ENCODE measurements at regions not wholly inside any gene's neighbourhood (a gene's known extent, or its start where the extent isn't known, plus 50 kb on each side); places are given as distances from the start of the nearest gene placed in this dataset.
"Not testable (repeated sequence)": the region's sequence is repeated elsewhere in the genome, so short reads cannot be mapped to it uniquely, and the experiment has no call there.

DNA sequence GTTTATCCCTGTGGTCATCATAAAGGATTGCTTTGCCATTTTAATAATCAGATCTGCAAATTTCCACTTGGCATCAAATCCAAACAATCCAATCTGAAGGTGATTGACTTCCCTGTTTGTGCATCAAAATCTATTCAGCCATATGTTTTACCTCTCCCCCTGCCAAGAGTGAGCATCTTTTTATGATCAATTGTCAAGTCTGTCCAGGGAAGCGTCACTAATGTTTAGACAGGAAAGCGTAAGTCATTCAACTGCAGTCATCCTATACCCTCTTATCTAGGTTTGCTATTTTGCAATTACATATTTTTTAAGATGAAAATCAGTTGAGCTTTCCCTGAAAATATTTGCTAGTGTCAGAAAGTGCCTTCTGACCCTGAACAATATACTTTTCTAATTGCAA lies 1224.1 kb upstream of the SEL1L start:
- no peak for DNase-seq

DNA sequence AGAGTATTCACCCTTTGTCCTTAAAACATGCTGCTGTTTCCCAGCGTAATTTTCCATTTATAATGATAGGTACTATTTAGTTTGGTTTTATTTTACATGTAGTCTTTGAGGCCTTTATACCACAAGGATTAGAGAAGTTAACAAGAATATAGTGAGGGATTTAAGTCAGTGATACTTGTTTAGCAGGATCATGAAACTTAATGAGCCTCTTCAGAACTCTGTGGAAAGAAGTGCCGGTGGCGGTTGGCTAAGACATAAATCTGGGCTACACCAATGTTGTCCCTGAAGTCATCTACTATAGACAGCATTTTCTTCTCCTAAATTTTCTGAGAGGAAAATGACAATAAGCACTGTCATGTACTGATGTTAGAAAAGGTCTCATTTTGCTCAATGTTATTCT lies 1226.0 kb upstream of the SEL1L start:
- no peak for DNase-seq

DNA sequence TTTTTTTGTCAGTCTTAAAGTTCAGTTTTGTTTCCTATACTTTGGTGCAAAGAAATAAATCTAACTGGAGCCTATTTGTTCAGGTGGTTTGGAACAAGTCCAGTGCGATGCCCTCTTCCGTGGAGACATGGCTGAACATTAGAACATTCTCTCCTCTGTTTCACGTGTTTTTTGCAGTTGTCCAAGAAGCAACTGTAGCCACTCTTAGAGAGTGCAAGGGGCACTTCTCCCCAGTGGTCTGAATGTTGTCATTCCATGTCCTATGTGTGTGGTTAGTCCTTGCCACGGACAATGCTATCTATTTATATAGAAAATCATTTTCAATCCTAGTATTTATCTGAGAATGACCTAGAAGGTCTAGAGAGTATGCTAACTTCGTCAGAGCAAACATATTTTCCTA lies 1232.5 kb upstream of the SEL1L start:
- DNase-seq = no peak

DNA sequence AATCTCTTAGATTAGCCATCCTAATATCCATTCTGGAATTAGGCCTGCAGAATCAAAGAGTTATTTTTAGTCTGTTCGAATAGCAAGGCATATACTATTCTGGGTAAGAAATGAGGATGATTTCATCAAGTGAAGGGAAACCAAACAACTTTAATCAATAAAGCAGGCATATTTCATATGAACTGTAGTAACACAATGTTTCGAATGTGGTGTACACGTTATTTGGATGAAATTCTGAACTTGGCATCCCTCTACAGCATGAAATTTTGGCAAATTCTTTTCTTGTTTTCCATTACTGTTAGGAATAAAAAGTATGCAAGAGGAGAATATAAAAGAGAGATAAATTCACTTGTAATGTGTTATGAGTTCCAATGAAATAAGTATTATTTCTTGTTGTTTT lies 1233.3 kb upstream of the SEL1L start:
- DNase-seq = no peak

DNA sequence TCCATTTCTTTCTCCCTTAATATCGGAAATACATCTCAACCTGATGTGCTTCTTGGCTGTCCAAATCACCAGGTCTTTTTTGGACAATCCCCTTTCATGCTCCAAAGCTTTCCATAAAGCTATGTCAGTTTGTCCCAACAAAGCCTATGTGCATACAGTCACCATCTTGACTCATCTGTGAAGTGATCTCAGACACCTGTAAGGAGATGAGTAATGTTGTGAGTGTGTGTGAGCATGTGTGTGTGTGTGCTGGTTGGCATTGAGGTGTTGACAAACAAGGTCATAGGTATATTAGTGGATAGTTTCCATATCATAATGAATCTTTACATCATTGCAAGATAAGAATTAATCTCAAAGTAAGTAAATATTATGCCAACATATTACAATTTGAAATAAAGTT lies 1243.3 kb upstream of the SEL1L start:
- DNase-seq = no peak

DNA sequence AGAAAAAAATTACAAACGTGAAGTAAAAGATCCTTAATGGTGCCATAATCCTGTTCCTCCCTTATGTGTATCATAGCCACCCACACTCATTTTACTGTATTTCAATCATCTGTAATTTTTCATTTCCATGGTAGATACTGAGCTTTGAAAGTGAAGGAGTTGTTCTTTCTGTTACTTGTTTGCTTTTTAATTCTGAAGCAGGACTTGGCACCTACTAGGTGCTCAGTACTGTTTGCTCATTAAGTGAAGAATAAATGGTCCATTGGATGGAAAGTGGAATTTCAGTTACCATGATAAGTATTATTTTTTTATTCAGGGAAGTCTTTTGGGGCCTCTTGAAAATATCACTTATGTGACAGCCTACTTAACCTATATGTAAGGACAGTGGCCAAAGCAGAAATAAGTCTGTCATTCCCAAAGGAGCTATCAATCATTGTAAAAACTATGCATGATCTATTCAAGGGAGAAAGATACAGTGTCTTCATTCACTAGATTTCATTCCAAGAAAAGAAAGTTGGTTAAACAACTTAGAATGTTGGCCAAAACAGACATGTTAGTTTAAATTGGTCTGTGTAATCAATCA lies 1244.4 kb upstream of the SEL1L start:
- no peak for DNase-seq

DNA sequence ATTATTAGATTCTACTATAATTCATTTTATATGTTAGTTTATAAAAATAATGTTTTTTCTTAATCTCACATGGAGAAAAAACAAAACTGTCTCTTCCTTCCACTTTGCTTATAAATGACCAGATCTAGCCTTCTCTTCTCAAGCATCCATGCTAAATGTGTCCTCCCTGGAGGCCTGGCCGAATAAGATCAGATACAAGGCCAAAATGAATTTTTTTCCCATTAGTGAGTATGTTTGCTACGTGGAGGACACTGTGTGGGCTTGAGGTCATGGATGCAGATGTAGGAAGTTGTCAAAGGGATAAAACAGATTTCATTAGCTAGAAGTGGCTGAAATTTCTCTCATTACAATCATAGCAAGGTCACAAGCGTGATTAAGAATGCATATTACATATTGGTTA lies 1244.9 kb upstream of the SEL1L start:
- DNase-seq = no peak

DNA sequence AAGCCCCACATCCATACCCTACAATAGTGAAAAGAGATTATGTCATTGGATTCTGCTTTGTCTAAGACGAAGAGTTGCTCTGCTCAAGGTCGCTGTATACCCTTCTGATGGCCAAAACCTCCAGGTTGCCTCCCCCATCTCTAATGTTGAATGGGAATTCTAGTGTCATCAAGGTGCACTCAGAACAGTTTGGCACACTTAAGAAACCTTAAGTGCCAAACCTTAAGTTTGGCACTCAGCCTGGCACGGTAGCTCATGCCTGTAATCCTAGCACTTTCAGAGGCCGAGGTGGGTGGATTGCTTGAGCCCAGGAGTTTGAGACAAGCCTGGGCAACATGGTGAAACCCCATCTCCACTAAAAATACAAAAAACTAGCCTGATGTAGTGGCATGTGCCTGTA lies 1245.6 kb upstream of the SEL1L start:
- DNase-seq = no peak

DNA sequence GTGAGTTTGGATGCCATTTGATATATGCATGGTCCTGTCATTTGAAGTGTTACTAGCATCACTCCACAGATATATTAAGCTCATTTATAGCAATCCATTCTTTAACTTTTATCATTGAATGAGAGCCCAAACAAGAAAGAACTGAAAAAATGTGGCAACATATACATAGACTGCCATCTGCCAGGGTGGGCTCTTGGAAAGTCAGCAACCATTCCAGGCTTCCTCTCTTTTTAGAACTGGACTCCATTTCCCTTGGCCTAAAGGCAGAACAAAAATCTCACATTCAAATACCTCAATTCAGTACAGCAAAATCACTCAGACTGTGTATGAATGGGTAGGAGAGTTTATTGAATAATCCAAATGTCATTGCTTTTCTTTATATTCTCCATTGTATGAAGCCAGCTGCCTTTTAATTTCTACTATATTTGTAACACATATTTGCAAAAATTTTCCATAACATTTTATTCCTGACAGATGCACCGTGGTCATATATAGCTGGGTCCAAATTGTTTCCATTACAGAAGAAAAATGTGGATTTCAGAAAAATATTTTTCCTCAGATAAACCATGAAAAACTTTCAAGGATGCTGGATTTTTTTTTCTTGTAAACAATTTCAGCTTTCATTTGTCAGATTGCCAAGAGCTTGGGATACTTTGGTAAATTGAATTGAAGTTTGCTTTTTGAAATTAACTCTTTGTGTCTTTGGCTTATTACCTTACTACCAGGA lies 1252.3 kb upstream of the SEL1L start:
- no peak for DNase-seq

DNA sequence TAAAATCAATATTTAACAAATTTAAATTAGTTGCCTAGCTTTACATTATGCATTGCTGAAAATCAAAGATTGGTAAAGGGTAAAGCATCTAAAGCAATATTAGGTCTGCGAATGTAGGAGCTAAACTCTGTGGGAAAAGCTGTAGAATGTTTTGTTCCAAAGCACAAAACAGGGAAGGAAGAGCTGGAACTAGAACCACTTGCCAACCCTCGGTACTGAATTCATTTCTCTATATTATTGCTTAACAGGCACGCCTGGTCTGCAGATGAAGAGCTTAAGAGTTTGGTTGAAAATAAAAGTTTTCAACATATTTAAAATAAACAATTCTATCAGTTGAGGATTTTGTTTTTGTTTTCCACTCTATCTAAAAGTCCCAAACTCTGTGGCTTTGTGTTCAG lies 1252.8 kb upstream of the SEL1L start:
- no peak for DNase-seq

DNA sequence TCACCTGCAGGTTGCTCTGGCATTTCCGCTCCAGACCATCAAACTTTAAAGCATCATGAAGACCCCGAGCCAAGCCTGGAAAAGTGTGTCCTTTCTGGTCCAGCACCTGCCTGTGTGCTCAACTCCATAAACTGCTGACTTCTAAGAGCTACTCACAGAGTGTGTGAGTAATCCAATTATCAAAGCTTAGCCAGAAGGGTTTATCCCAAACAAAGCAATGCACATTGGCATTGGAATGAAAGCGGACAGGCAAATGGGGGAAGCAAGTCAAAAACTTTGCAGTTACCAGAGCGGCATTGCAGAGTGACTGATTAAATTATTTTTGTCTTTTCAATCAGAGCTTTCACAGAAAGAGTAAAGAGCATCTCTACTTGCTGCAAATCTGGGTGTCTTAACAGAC lies 1262.4 kb upstream of the SEL1L start:
- DNase-seq = no peak

DNA sequence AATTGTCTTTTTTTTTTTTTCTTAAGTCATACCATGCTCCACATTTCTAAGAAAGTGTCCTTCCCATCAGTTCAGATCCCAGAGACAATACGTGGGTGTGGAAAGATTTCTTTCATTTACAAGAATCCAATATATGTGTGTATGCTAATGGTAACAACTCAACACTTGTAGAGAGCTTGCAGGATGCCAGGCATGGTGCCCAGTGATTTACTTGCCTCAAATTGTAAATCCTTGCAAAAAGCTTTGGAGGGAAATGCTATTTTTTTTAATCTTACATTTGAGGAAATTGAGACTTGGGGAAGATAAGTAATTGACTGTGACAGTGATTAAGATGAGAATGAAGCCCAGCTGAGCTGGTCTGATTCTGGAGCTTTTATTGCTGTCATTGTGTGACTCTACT lies 1264.6 kb upstream of the SEL1L start:
- DNase-seq = no peak

DNA sequence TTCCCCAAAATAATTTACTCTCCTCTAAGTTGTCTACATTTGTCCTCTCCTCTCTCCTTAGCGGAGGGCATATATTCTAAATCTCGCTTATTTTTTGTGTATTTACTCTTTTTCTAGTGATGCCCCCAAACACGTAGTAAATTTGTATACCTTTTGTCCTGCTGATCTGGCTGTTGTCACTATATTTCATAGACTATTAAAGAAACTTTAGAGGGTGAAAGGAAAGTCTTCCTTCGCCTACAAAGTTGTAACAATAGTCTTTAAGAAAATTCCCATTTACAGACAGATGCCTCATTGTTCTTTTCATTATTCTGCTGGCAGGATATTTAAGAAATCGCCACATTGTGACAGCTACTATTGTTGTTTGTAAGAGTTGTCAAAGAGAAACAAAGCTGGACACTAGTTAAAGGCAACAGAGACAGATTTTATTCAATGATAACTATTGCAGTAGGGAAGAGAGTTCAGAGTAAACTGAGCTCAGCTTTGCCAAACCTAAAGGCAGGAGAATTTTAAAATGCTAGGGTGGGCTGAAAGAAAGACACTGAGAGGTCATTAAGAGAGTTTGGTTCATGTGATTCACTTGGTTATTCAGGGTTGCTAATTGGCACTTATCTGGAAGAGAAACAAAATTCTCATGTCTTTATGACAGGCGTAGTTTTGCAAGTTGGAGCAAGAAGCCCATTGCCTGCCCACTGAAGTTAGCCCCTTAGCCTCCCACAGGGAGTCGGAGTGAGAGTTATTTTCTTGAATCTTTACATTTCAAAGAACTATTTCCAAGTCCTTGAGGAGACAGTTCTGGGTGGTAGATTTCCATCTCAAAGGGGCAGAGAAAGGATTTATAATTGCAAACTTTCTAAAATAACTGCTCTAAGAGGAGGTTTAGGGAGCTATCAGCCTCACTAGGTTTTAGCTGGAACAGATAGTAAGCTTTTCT lies 1272.5 kb upstream of the SEL1L start:
- no peak for DNase-seq

DNA sequence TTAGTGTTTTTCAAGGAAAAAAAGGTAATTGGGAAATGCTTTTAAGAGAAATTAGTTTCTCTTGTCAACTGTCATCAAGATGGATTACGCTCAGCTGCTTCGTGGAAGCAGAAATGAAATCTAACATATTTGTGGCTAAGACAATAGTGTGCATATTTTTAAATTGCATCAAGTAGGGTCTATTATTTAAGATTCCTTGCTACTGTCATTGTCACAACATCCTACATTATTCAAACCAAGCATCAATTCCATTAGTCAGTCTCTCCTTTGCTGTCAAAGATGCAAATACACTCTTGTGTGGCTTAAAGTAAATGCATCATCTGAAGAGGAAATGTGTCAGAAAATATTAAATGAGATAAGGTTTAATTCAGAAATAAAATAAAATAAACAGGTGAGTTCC lies 1277.6 kb upstream of the SEL1L start:
- DNase-seq = no peak

DNA sequence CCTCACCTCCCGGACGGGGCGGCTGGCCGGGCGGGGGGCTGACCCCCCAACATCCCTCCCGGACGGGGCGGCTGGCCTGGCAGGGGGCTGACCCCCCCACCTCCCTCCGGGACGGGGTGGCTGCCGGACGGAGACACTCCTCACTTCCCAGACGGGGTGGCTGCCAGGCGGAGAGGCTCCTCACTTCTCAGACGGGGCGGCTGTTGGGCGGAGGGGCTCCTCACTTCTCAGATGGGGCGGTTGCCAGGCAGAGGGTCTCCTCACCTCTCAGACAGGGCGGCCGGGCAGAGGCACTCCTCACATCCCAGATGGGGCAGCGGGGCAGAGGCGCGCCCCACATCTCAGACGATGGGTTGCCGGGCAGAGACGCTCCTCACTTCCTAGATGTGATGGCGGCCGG lies 1280.7 kb upstream of the SEL1L start:
- DNase-seq = not testable (repeated sequence)

DNA sequence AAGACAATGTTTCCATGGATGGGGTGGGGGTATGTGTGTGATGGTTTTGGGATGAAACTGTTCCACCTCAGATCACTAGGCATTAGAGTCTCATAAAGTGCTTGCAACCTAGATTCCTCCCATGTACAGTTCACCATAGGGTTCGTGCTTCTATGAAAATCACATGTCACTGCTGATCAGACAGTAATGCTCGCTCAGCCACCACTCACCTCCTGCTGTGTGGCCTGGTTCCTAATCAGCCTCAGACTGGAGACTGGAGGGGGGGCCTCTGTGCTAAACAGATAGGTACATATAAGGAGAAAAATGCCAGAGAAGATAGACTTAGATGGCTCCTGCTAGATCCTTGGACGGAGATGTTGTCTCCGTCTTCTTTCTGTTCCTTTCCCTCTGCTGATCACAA lies 1296.9 kb upstream of the SEL1L start:
- no peak for DNase-seq

DNA sequence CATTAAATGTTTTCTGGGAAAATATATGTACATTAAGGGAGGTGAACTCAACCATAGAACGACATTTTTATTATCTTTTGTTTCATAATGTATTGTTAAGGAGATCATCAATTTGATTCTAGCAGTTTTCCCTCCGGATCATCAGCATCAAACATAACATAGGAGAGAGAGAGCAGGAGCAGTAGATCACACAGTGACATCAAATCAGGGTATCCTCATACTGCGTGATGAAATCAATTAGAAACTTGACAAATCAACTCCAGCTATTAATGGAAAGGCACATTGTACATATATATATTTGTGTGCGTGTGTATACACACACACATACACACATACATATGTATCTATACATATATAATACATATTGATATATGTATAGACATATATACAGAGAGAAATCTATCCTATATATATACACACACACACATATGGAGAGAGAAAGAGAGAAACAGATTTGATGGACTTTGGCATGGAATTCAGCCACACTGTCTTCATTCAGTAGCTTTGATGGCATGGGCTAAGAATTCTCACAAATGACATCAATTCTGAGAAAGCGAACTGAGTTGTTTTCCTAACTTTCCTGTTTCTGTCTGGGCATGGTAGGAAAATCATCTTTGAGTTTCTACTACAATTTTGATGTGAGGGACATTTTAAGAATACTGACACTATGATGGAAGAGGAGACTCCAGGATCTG lies 1302.8 kb upstream of the SEL1L start:
- no peak for DNase-seq

DNA sequence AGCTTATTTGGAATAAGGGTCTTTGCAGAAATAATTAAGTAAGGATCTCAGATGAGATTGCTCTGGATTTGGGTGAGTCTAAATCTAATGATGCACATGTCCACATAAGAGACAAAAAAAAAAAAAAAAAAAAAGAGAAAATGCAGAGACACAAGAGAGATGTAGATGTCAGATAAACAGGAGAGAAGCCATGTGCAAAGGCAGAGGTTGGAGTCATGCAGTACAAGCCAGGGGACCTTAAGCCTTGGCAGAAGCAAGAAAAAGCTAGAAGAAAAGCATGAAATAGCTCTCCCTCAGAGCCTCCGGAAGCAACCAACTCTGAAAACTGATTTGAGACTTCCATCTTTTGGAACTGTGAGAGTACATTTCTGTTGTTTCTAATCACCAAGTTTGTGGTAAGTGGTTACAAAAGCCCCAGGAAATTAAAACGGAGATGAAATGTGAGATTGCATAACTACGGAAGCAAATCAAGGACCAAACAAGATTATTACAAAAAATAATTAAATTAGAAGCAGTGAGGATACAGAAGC lies 1304.0 kb upstream of the SEL1L start:
- no peak for DNase-seq

DNA sequence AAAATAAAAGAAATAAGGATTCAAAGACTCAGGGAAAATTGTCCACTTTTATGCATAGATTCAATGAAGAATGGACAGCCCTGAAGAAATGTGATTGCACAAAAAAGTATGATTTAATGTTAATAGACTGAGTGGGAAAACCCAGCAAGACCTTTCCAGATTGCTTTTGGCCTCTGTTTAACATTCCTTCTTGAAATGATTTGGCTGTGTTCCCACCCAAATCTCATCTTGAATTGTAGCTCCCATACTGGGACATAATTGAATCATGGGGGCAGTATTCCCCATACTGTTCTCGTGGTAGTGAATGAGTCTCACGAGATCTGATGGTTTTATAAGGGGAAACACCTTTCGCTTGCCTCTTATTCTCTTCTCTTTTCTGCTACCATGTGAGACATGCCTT lies 1316.9 kb upstream of the SEL1L start:
- no peak for DNase-seq

DNA sequence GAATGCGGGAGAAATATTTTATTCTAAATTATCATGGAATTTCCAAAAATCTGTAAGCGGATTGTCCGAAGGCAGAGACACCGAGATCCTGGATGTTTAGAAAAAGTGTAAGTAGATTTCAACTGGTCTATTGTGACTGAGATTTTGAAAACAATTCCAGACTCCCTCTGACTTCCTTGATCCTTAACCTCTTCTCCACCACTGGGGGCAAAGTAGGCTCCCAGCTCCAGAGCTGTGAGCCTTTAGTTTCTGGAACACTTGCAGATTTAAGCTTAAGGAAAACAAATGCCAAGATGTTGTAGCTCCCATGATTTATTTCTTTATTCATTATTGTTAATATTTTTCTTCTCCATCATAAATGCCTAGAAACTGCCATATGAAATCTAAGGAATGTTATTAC lies 1320.5 kb upstream of the SEL1L start:
- no peak for DNase-seq

DNA sequence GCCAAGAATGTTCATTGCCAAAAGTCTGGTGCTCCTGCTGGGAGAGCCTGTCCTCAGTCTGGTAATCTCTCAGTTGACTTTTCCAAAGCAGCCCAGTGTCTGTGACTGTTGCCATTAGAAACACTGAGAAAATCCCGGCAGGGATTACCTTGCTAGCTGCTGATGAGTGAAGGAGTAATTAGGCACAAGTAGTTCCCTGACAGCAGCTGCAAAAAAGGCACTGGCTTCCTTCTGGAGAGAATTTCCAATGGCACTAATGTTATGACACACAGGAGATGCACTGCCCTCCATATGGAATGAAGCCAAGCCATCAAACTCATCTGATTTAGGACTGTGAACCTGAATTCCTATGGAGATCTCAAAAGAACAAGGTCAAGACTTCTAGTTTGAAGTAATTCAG lies 1321.2 kb upstream of the SEL1L start:
- no peak for DNase-seq

DNA sequence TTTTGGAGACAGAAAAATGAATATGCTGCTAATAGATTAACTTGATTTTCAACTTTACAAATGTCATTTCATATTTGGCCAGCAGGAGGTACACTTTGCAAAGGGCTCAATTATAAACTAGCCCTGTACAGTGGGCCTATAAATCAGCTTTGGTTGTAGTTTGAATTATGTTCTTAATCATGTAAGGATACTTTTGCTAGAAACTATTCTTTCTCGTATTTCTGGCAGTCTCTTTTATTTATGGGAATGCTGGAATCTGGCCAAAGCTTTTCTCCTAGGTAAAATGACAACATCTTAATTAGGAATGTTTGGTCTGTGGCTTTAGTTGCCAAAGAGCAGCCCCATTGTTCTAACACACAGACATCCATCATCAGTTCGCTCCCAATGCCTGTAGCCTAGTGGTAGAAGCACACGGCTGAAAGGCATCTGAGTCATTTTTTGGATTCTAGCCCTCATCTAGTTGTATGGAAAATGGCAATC lies 1322.3 kb upstream of the SEL1L start:
- DNase-seq = no peak

DNA sequence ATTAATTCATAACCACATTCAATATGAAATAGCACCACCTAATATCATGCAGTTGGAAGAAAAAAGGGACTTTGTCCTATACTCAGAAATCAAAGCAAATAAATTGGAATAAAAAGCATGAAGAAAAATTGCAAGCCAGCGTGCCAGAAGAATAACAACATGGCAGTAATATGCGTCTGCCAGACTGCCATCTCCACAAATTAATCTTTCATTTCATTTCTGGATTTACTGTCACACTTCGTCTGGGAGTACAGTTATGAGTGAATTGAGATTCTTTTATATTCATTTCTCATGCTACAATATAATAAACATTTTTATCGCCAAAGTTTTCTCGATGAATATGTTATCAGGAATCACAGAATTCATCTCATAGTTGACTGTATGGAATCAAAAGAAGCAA lies 1327.7 kb upstream of the SEL1L start:
- DNase-seq = no peak
